ES-I3 (cell line): ENCODE measurements at regions not wholly inside any gene's neighbourhood (a gene's known extent, or its start where the extent isn't known, plus 50 kb on each side); places are given as distances from the start of the nearest gene placed in this dataset.
"Not testable (repeated sequence)": the region's sequence is repeated elsewhere in the genome, so short reads cannot be mapped to it uniquely, and the experiment has no call there.

Experiments used
- H3K36me3 ChIP-seq: 2 replicates; pipeline ENCODE4 v1.6.1; 2013; ENCODE audit warnings: mild to moderate bottlenecking, low read length, control low read depth, moderate library complexity; ENCODE audit not compliant: insufficient read depth
- H3K4me1 ChIP-seq: 2 replicates; pipeline ENCODE4 v1.6.1; 2013; ENCODE audit warnings: mild to moderate bottlenecking, control low read depth, low read length; ENCODE audit not compliant: insufficient read depth
- H3K9ac ChIP-seq: 2 replicates; pipeline ENCODE4 v1.6.1; 2013; ENCODE audit warnings: low read depth, mild to moderate bottlenecking, low read length, moderate library complexity
- H3K9me3 ChIP-seq: 2 replicates; pipeline ENCODE4 v1.6.1; 2013; ENCODE audit warnings: mild to moderate bottlenecking, low read length, moderate library complexity; ENCODE audit not compliant: control insufficient read depth, insufficient read depth

- H3K36me3 ChIP-seq, result no peaks in the 10 kb centered on the region
- no peak overlapping the region for H3K9ac ChIP-seq
- H3K4me1 ChIP-seq, result no peaks in the 10 kb centered on the region
- H3K9me3 ChIP-seq, result no peaks in the 10 kb centered on the region
These were observed 355.5 kb upstream of the ROPN1 start for GRCh38 chr3:124347418-124347817.

- not testable (repeated sequence) for H3K9ac ChIP-seq, H3K9me3 ChIP-seq, H3K4me1 ChIP-seq, H3K36me3 ChIP-seq
These were observed 356.6 kb upstream of the ROPN1 start for GRCh38 chr3:124348555-124348954.

- Histone ChIP-seq H3K9ac (no peak overlapping the region), H3K9me3 (no peaks in the 10 kb centered on the region), H3K36me3 (no peaks in the 10 kb centered on the region), H3K4me1 (no peaks in the 10 kb centered on the region)
These were observed 359.7 kb upstream of the ROPN1 start for GRCh38 chr3:124351430-124352148.

- Histone ChIP-seq H3K9me3 (no peaks in the 10 kb centered on the region), H3K36me3 (no peaks in the 10 kb centered on the region), H3K4me1 (no peaks in the 10 kb centered on the region), H3K9ac (no peak overlapping the region)
These were observed 360.2 kb upstream of the ROPN1 start for GRCh38 chr3:124352149-124352539.

- Histone ChIP-seq H3K9me3 (no peaks in the 10 kb centered on the region), H3K9ac (no peak overlapping the region), H3K4me1 (no peaks in the 10 kb centered on the region), H3K36me3 (no peaks in the 10 kb centered on the region)
These were observed 361.8 kb upstream of the ROPN1 start for GRCh38 chr3:124353691-124354090.

- Histone ChIP-seq H3K36me3 (no peaks in the 10 kb centered on the region), H3K9me3 (no peaks in the 10 kb centered on the region), H3K9ac (no peak overlapping the region), H3K4me1 (no peaks in the 10 kb centered on the region)
These were observed 362.2 kb upstream of the ROPN1 start for GRCh38 chr3:124354150-124354549.

- H3K9ac ChIP-seq, result no peak overlapping the region
- H3K36me3 ChIP-seq, result no peaks in the 10 kb centered on the region
- peaks cover 26% of the 10 kb centered on the region for H3K4me1 ChIP-seq
- H3K9me3 ChIP-seq, result no peaks in the 10 kb centered on the region
These were observed 366.2 kb upstream of the ROPN1 start for GRCh38 chr3:124358156-124358555.

- no peak overlapping the region for H3K9ac ChIP-seq
- no peaks in the 10 kb centered on the region for H3K36me3 ChIP-seq
- peaks cover 26% of the 10 kb centered on the region for H3K4me1 ChIP-seq
- no peaks in the 10 kb centered on the region for H3K9me3 ChIP-seq
These were observed 368.2 kb upstream of the ROPN1 start for GRCh38 chr3:124360155-124360554.

- H3K36me3 ChIP-seq, result no peaks in the 10 kb centered on the region
- peaks cover 26% of the 10 kb centered on the region for H3K4me1 ChIP-seq
- no peak overlapping the region for H3K9ac ChIP-seq
- H3K9me3 ChIP-seq, result no peaks in the 10 kb centered on the region; the same call in 1 of the 2 replicates
These were observed 368.6 kb upstream of the ROPN1 start for GRCh38 chr3:124360563-124360962.

GRCh38 chr3:124361566-124361965 lies 368.7 kb upstream of the UMPS start:
- Histone ChIP-seq H3K36me3 (no peaks in the 10 kb centered on the region), H3K9me3 (no peaks in the 10 kb centered on the region; the same call in 1 of the 2 replicates), H3K4me1 (peaks cover 26% of the 10 kb centered on the region), H3K9ac (no peak overlapping the region)

- no peaks in the 10 kb centered on the region; the same call in 1 of the 2 replicates for H3K9me3 ChIP-seq
- H3K4me1 ChIP-seq, result peaks cover 26% of the 10 kb centered on the region
- no peaks in the 10 kb centered on the region for H3K36me3 ChIP-seq
- H3K9ac ChIP-seq, result no peak overlapping the region
These were observed 367.8 kb upstream of the UMPS start for GRCh38 chr3:124362455-124362854.

GRCh38 chr3:124363476-124363875 lies 366.8 kb upstream of the UMPS start:
- Histone ChIP-seq H3K9me3 (no peaks in the 10 kb centered on the region; the same call in 1 of the 2 replicates), H3K36me3 (no peaks in the 10 kb centered on the region), H3K9ac (no peak overlapping the region), H3K4me1 (peaks cover 26% of the 10 kb centered on the region)

- no peaks in the 10 kb centered on the region; the same call in 1 of the 2 replicates for H3K9me3 ChIP-seq
- peaks cover 26% of the 10 kb centered on the region for H3K4me1 ChIP-seq
- H3K9ac ChIP-seq, result no peak overlapping the region
These were observed 365.8 kb upstream of the UMPS start for GRCh38 chr3:124364317-124365020.

GRCh38 chr3:124366655-124367054 lies 363.6 kb upstream of the UMPS start:
- not testable (repeated sequence) for H3K36me3 ChIP-seq, H3K4me1 ChIP-seq, H3K9ac ChIP-seq, H3K9me3 ChIP-seq

More at GRCh38 chr3:124364317-124365020, 365.8 kb upstream of the UMPS start:
- no peaks in the 10 kb centered on the region for H3K36me3 ChIP-seq

- H3K36me3 ChIP-seq, result no peaks in the 10 kb centered on the region
These were observed 357.5 kb upstream of the UMPS start for GRCh38 chr3:124372775-124373174.

More at GRCh38 chr3:124372775-124373174, 357.5 kb upstream of the UMPS start:
- Histone ChIP-seq H3K4me1 (peaks cover 14% of the 10 kb centered on the region), H3K9ac (no peak overlapping the region), H3K9me3 (0 out of 2 replicates have a peak, but pooled peaks cover 2% of the 10 kb centered on the region)
